Kidney capillary endothelial cell (primary cell): ENCODE measurements at regions not wholly inside any gene's neighbourhood (a gene's known extent, or its start where the extent isn't known, plus 50 kb on each side); places are given as distances from the start of the nearest gene placed in this dataset.

ENCODE experiments used
- DNase-seq: peaks from one replicate; pipeline ENCODE4 v3.0.0-alpha.2; 2018; ENCODE audit warnings: low spot score

DNA sequence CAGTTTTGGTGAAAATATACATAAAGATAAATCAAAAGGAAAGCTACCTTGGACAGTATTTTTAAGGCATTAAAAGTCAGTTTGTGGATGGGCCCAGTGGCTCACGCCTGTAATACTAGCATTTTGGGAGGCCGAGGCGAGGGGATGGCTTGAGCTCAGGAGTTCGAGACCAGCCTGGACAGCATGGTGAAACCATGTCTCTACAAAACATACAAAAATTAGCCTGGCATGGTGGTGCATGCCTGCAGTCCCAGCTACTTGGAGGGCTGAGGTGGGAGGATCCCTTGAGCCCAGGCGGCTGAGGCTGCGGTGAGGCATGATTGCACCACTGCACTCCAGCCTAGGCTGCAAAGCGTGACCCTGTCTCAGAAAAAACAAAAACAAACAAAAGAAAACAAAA, 1253.8 kb downstream of the MRPL39 start:
- DNase-seq: no peak

GRCh38 chr21:24339406-24339805, 1267.9 kb downstream of the MRPL39 start:
- DNase-seq: no peak

DNA sequence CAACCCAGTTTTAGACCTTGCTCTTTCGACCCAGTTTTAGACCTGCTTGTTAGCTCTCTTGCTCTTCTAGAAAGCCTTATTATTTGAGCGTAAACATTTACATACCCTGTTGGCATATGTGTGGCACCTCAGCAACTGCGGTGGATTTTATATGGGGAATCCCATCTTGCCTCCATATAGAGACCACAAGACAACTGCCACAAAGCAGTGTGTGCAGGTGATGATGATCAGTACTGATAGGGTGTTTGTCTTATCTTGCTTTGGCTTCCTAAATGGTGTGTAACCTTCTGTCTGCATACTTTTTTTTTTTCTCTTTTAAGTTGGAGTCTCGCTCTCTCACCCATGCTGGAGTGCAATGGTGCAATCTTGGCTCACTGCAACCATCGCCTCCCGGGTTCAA, 1270.8 kb downstream of the MRPL39 start:
- no peak for DNase-seq

GRCh38 chr21:24323536-24323935, 1283.7 kb downstream of the MRPL39 start:
- DNase-seq: no peak

DNA sequence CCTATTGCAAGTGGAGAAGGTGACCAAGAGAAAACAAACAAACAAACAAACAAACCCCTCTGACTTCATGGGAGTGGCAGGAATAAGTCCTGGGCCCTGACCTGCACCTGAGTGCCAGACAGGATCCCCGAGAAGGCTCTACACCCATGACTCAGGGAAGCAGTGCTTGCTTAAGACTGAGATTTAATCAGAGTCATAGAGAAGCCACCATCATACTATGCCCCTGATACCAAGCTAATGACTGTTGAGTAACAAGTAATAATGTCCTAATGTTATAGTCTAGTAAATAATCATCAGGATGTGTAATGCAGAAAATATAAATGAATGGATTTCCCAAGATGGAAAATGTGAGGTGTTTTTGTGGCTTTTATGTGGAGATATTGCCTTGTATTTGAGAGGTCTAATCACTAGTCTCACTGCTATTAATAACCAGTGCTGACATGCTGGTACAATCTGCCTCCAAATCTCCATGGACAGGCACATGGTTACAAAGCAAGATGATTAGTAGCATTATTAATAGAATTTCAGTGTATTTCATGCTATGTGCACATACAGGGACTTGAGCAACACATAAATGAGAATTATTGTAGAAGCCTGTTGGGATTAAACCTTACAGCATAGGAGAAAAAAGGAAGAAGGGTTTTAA, 1290.9 kb downstream of the MRPL39 start:
- no peak for DNase-seq

- DNase-seq: no peak
Measured at GRCh38 chr21:24310788-24311187, 1296.5 kb downstream of the MRPL39 start.

- DNase-seq: no peak
Measured at GRCh38 chr21:24308183-24308582, 1299.1 kb downstream of the MRPL39 start.

GRCh38 chr21:24302400-24302799, 1304.9 kb downstream of the MRPL39 start:
- no peak for DNase-seq

GRCh38 chr21:24298040-24298439, 1309.2 kb downstream of the MRPL39 start:
- no peak for DNase-seq

DNA sequence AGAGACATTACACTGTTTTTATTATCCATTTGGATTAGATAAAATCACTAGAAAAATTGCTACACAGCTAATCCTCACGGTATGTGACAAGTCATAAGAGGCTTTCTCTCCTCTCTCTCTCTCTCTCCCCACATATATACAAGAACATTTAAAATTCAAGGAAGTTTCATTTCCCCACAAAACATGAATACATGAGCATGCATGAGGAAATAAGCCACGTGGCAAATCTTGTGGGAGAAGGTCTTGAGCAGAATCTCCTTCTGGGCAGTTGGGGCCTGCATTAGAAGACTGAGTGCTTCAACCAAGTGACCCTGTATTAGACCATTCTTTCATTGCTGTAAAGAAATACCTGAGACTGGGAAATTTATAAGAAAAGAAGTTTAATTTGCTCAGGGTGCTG, 1313.1 kb downstream of the MRPL39 start:
- no peak for DNase-seq

DNA sequence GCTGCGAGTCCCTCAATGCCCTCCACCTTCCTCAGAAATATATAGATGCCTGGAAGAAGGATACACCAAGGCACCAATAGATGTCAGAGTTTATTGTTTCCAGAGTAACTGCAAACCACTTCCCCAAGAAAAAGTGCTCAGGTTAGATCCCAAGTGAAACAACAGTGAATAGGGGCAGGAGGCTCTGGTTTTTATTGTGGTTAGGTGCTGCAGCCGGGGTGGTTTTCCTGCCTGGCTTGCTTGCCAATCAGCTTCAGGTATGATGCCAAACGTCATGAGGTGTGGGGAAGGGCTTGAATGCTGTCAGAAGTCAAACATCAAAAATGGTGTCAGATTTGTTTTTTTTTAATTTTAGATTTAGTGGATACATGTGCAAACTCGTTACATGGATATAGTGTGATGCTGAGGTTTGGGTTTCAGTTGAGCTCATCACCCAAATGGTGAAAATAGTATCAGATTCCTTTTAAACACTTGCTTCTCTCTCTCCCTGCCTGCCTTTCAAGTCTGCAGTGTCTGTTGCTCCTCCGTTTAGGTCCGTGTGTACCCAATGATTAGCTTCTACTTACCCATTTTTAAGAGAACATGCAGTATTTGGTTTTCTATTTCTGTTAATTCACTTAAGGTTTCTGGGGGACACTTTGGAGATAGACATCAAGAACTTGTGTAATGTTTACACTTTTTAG, 1317.0 kb downstream of the MRPL39 start:
- DNase-seq: no peak

GRCh38 chr21:24289539-24289938, 1317.7 kb downstream of the MRPL39 start:
- no peak for DNase-seq

DNA sequence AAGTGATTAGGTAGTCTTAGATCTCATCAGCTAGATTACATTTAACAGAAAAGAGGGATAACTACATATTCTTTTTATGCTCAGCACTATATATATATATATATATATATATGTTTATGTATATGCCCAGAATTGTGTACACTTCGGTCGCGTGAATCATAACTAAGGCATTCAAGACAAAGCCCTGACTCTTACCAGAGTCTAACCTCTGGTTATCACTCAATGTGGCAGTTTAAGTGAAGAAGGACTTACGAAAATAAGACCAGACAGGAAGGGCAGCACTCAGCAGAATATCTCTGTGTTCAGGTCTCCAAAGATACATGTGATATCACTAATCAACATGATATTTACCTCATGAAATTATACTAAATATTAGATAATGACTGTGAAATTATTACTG, 1326.7 kb downstream of the MRPL39 start:
- no peak for DNase-seq

- no peak for DNase-seq
Measured at GRCh38 chr21:24278711-24279110, 1328.6 kb downstream of the MRPL39 start.

GRCh38 chr21:24276204-24276603, 1331.1 kb downstream of the MRPL39 start:
- no peak for DNase-seq

- no peak for DNase-seq
Measured at GRCh38 chr21:24275616-24276015, 1331.7 kb downstream of the MRPL39 start.

- no peak for DNase-seq
Measured at GRCh38 chr21:24272521-24272938, 1334.8 kb downstream of the MRPL39 start.

DNA sequence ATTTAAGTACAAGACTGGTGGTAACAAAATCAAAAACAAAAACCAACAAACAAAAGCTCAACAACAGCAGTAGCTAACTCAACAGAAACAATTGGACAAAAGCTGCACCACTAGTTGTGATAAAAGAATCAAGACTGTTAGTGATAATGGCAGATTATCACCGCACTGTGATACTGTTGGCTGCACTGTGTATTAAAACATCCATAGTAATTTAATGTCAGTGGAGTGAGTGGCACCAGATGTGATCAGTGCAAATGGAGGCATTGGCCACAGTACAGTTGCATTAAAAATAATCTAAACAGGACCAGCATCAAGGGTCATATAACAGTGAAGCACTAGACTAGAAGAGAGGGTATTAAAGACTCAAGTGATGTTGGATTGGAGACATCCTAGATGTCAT, 1341.3 kb downstream of the MRPL39 start:
- no peak for DNase-seq

- DNase-seq: no peak
Measured at GRCh38 chr21:24260751-24261150, 1346.5 kb downstream of the MRPL39 start.

DNA sequence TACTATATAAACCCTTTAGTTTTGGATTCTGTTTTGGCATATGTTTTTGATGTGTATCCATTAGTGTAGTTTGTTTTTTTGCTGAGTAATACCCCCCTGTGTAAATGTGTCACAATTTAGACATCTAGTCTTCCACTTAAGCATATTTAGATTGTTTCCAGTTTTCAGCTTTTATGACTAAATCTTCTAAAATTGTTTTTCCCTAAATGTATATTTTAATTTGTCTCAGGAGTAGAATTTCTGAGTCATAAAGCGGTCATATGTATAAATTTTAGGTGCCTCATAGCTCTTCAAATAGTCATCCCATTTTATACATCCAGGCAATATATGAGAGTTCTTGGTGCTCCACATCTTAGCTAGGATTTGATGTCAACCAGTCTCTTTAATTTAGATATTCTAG, 1348.0 kb downstream of the MRPL39 start:
- no peak for DNase-seq

GRCh38 chr21:24255591-24255990, 1351.7 kb downstream of the MRPL39 start:
- DNase-seq: no peak

GRCh38 chr21:24225431-24225830, 1381.8 kb downstream of the MRPL39 start:
- no peak for DNase-seq

- DNase-seq: no peak
Measured at GRCh38 chr21:24224422-24224821, 1382.9 kb downstream of the MRPL39 start.

DNA sequence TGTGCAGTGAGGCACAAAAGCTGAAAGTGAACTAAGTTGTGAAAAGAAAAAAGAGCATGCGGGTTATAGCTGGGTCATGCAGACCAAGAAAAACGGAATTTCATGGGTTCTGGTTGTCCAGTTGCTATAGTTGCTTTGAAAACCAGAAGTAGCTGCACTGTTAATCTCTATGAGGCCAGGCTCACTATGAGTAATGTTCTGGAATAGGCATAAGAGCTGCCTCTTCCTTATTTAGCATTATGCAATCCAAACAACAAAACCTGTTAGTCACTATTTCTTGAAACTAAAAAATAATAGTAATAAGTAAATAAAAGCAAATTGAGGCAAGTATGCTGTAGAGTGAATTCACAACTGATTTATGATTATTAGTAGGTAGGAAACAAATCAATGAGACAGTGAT, 1383.7 kb downstream of the MRPL39 start:
- no peak for DNase-seq
